ENCODE measurements at regions not wholly inside any gene's neighbourhood (a gene's known extent, or its start where the extent isn't known, plus 50 kb on each side); places are given as distances from the start of the nearest gene placed in this dataset.
A peak's percentile ranks its signal among the peaks of the same experiment; 100 is the strongest.

GRCh38 chr9:105912863-105913516 is 218.6 kb downstream of the TMEM38B start:
- Histone ChIP-seq H3K27me3 (ENCODE audit: control insufficient read depth in 3 of 3, insufficient read depth in 3 of 3, low read length in 2 of 3) (no peaks in the 10 kb centered on the region), H3K9me3 (ENCODE audit: control insufficient read depth in 4 of 4, insufficient read depth in 3 of 4, low read length in 3 of 4) (peaks cover 0 to 3% (median 0%) of the 10 kb centered on the region in 4 donors), H3K4me3 (no peak overlapping the region), H3K27ac (ENCODE audit: low read depth in 1 of 2, low read length in 1 of 2) (no peak overlapping the region), H3K36me3 (ENCODE audit: control insufficient read depth in 4 of 4, insufficient read depth in 4 of 4, low read length in 4 of 4) (no peaks in the 10 kb centered on the region), H3K9ac (ENCODE audit: insufficient read depth in 1 of 2, low read length in 2 of 2) (no peak overlapping the region), H3K4me1 (ENCODE audit: control insufficient read depth in 5 of 5, insufficient read depth in 5 of 5, low read length in 5 of 5) (peaks cover 0 to 7% (median 2%) of the 10 kb centered on the region in 5 donors)
- no peak for ATAC-seq (ENCODE audit: insufficient read depth, low FRiP score)
- no peak for DNase-seq
- WGBS, 2 donors, result 85 to 87% methylated on average over 8 of the region's 8 CpGs
- no peak for TF ChIP-seq CTCF (IDR thresholded peaks at IDR 0.05; ENCODE audit: control extremely low read depth, extremely low read depth)

GRCh38 chr9:105921057-105921726 is 226.9 kb downstream of the TMEM38B start:
- DNase-seq (no peak), ATAC-seq (ENCODE audit: insufficient read depth, low FRiP score) (no peak)
- H3K4me3 ChIP-seq, result no peak overlapping the region
- H3K9me3 ChIP-seq (ENCODE audit: control insufficient read depth in 4 of 4, insufficient read depth in 3 of 4, low read length in 3 of 4), result peaks cover 0 to 3% (median 0%) of the 10 kb centered on the region in 4 donors
- no peaks in the 10 kb centered on the region for H3K4me1 ChIP-seq (ENCODE audit: control insufficient read depth in 5 of 5, insufficient read depth in 5 of 5, low read length in 5 of 5)
- H3K9ac ChIP-seq (ENCODE audit: insufficient read depth in 1 of 2, low read length in 2 of 2), result no peak overlapping the region
- H3K36me3 ChIP-seq (ENCODE audit: control insufficient read depth in 4 of 4, insufficient read depth in 4 of 4, low read length in 4 of 4), result no peaks in the 10 kb centered on the region
- TF ChIP-seq CTCF (IDR thresholded peaks at IDR 0.05; ENCODE audit: control extremely low read depth, extremely low read depth), result no peak
- H3K27ac ChIP-seq (ENCODE audit: low read depth in 1 of 2, low read length in 1 of 2), result no peak overlapping the region
- 69 to 84% methylated on average over 4 of the region's 4 CpGs for WGBS, 2 donors
- no peaks in the 10 kb centered on the region for H3K27me3 ChIP-seq (ENCODE audit: control insufficient read depth in 3 of 3, insufficient read depth in 3 of 3, low read length in 2 of 3)

GRCh38 chr9:105928416-105928815 is 234.1 kb downstream of the TMEM38B start:
- ATAC-seq (ENCODE audit: insufficient read depth, low FRiP score) (no peak), DNase-seq (peak in 2 of 3 donors; percentile 75 to 76)
- no peak overlapping the region for H3K27ac ChIP-seq (ENCODE audit: low read depth in 1 of 2, low read length in 1 of 2)
- H3K9ac ChIP-seq (ENCODE audit: insufficient read depth in 1 of 2, low read length in 2 of 2), result no peak overlapping the region
- no peaks in the 10 kb centered on the region for H3K27me3 ChIP-seq (ENCODE audit: control insufficient read depth in 3 of 3, insufficient read depth in 3 of 3, low read length in 2 of 3)
- no peaks in the 10 kb centered on the region for H3K9me3 ChIP-seq (ENCODE audit: control insufficient read depth in 4 of 4, insufficient read depth in 3 of 4, low read length in 3 of 4)
- H3K36me3 ChIP-seq (ENCODE audit: control insufficient read depth in 4 of 4, insufficient read depth in 4 of 4, low read length in 4 of 4), result no peaks in the 10 kb centered on the region
- TF ChIP-seq CTCF (IDR thresholded peaks at IDR 0.05; ENCODE audit: control extremely low read depth, extremely low read depth), result no peak
- 83 to 85% methylated on average over 2 of the region's 2 CpGs for whole genome bisulfite sequencing, 2 donors
- no peak overlapping the region for H3K4me3 ChIP-seq
- H3K4me1 ChIP-seq (ENCODE audit: control insufficient read depth in 5 of 5, insufficient read depth in 5 of 5, low read length in 5 of 5), result peaks cover 0 to 20% (median 0%) of the 10 kb centered on the region in 5 donors
